ENCODE measurements at regions not wholly inside any gene's neighbourhood (a gene's known extent, or its start where the extent isn't known, plus 50 kb on each side); places are given as distances from the start of the nearest gene placed in this dataset.
"Not testable (repeated sequence)": the region's sequence is repeated elsewhere in the genome, so short reads cannot be mapped to it uniquely, and the experiment has no call there.

GRCh38 chr11:67732045-67732787 is 57.8 kb upstream of the ALDH3B2 start:
- POLR2A ChIA-PET: no interaction called here
- peak; percentile 46 for DNase-seq (ENCODE audit: extremely low spot score)
- TF ChIP-seq TARDBP (IDR thresholded peaks at IDR 0.05): no peak
- TF ChIP-seq ZNF384 (IDR thresholded peaks at IDR 0.05): no peak
- TF ChIP-seq HDGF (IDR thresholded peaks at IDR 0.05; ENCODE audit: borderline replicate concordance): no peak
- TF ChIP-seq L3MBTL2 (conservative IDR thresholded peaks at IDR 0.05): no peak
- TF ChIP-seq LEF1 (IDR thresholded peaks at IDR 0.05; ENCODE audit: borderline replicate concordance): no peak
- TF ChIP-seq NFRKB (IDR thresholded peaks at IDR 0.05): no peak
- no peak for TF ChIP-seq ARNT (IDR thresholded peaks at IDR 0.05)
- no peak for TF ChIP-seq SP1 (IDR thresholded peaks at IDR 0.05)
- TF ChIP-seq, protein P1, sequence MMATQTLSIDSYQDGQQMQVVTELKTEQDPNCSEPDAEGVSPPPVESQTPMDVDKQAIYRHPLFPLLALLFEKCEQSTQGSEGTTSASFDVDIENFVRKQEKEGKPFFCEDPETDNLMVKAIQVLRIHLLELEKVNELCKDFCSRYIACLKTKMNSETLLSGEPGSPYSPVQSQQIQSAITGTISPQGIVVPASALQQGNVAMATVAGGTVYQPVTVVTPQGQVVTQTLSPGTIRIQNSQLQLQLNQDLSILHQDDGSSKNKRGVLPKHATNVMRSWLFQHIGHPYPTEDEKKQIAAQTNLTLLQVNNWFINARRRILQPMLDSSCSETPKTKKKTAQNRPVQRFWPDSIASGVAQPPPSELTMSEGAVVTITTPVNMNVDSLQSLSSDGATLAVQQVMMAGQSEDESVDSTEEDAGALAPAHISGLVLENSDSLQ (IDR thresholded peaks at IDR 0.05): no peak
- TF ChIP-seq BHLHE40 (IDR thresholded peaks at IDR 0.05; ENCODE audit: borderline replicate concordance): no peak
- no peak for TF ChIP-seq SUZ12 (IDR thresholded peaks at IDR 0.05)
- no peak for TF ChIP-seq FOXK2 (IDR thresholded peaks at IDR 0.05)
- no peak for TF ChIP-seq CTBP1 (IDR thresholded peaks at IDR 0.05; ENCODE audit: borderline replicate concordance)
- TF ChIP-seq FOXM1 (IDR thresholded peaks at IDR 0.05; ENCODE audit: borderline replicate concordance): no peak
- TF ChIP-seq FOXA1 (IDR thresholded peaks at IDR 0.05): no peak
- no peak for TF ChIP-seq ELF4 (IDR thresholded peaks at IDR 0.05)
- CTCF ChIA-PET: no interaction called here

- peak; percentile 4 for DNase-seq (ENCODE audit: extremely low spot score)
- no peak for TF ChIP-seq NFRKB (IDR thresholded peaks at IDR 0.05)
- TF ChIP-seq LEF1 (IDR thresholded peaks at IDR 0.05; ENCODE audit: borderline replicate concordance): no peak
- no peak for TF ChIP-seq L3MBTL2 (conservative IDR thresholded peaks at IDR 0.05)
- no peak for TF ChIP-seq BHLHE40 (IDR thresholded peaks at IDR 0.05; ENCODE audit: borderline replicate concordance)
- no peak for TF ChIP-seq FOXK2 (IDR thresholded peaks at IDR 0.05)
- TF ChIP-seq ZNF384 (IDR thresholded peaks at IDR 0.05): no peak
- no peak for TF ChIP-seq ARNT (IDR thresholded peaks at IDR 0.05)
- no peak for TF ChIP-seq FOXA1 (IDR thresholded peaks at IDR 0.05)
- TF ChIP-seq CTBP1 (IDR thresholded peaks at IDR 0.05; ENCODE audit: borderline replicate concordance): no peak
- TF ChIP-seq HDGF (IDR thresholded peaks at IDR 0.05; ENCODE audit: borderline replicate concordance): no peak
- no peak for TF ChIP-seq ELF4 (IDR thresholded peaks at IDR 0.05)
- ChIA-PET CTCF (no interaction called here), POLR2A (no interaction called here)
These were observed 57.2 kb upstream of the ALDH3B2 start for GRCh38 chr11:67731583-67731982.

DNA sequence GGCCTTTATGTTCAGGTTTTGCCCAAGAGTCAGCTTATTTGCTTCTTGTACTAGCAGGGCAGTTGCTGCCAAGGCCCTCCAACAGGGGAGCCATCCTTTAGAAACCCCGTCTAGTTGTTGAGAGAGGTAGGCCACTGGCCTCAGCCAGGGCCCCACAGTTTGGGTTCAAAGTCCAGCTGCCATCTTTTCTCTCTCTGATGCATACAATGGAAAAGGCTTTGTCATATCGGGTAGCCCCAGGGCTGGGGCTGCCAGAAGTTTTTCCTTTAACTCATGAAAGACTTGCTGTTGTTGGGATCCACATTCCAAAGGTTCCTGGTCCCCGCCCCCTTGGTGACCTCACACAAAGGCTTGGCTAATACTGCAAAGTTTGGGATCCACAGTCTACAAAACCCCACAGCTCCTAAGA is 53.7 kb upstream of the ALDH3B2 start:
- DNase-seq (ENCODE audit: extremely low spot score); POLR2A ChIA-PET; CTCF ChIA-PET: not testable (repeated sequence)

DNA sequence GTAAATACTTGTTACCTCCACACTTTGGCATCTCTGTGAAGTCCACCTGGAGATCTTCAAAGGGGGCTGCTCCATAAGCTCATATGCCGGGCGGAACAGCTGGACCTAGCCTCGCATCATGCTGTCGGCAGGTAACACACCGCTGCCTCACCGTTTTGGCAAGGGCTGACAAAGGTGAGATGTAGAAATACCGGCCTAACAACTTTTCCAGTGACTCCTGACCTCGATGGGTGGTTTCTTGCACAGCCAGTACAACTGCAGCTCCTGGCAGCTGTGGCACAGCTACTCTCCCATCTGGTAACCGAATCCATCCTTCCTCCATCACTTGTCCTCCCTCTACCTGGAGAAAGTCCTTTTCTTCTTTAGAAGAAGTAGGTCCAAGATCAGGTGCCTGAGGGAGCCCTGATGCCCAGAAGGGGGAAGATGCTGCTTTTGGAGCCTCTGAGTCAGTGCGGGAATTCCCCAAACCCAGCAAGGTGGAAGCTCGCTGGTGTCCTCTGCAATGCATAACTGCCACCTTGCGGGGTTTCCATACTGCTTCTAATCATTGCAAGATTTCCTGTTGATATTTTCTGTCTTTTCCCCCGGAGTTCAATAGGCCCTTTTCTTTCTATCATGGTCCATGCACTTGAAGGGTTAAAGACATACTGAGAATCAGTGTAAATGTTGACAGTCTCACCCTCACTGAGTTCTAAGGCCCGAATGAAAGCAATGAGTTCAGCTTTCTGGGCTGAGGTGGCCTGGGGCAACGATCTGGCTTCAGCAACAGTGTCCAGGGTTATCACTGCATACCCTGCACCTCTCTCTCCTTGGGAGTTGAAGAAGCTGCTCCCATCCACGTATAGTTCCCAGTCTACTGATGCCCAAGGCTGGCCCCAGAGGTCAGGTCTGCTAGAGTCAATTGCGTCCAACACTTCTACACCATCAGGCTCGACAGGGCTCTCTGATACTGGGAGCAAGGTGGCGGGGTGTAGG is 52.9 kb upstream of the ALDH3B2 start:
- DNase-seq (ENCODE audit: extremely low spot score); CTCF ChIA-PET; POLR2A ChIA-PET: not testable (repeated sequence)

Data from HEK293T (cell line).